ENCODE measurements at regions not wholly inside any gene's neighbourhood (a gene's known extent, or its start where the extent isn't known, plus 50 kb on each side); places are given as distances from the start of the nearest gene placed in this dataset.

DNA sequence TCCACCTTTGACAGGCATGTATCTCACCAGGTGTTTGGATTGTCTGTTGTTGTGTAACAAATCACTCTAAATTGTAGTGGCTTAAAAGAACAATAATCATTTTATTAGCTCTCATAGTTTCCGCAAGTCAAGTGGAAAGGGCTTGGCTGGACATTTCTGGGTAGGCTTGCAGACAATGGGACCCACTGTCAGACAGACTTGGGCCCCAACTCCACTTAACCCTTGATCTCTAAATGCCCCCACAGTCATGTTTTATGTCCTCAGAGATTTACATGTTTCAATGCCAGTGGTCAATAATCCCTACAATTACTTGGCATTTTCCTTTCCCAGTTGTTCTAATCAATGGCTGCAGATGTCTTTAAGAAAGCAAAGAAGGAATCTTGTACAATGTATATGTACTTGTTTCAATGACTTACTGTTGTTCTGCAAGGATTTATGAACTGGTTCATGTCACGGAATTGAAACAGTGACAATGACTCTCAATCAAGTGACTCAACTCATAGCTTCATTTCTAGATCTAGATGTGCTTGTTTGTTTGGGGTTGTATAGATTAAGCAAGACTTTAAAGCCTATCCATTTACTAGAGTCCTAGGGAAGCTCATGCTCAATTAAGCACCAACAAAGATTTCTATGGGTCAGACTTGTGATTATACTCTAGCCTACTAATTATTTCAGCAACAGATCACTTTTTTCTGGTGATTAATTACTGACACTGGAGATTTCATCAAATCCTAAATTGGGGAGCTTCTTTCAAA lies 510.1 kb upstream of the NBEA start:
- no peak for DNase-seq (ENCODE audit: low spot score)
- TF ChIP-seq, protein P1, sequence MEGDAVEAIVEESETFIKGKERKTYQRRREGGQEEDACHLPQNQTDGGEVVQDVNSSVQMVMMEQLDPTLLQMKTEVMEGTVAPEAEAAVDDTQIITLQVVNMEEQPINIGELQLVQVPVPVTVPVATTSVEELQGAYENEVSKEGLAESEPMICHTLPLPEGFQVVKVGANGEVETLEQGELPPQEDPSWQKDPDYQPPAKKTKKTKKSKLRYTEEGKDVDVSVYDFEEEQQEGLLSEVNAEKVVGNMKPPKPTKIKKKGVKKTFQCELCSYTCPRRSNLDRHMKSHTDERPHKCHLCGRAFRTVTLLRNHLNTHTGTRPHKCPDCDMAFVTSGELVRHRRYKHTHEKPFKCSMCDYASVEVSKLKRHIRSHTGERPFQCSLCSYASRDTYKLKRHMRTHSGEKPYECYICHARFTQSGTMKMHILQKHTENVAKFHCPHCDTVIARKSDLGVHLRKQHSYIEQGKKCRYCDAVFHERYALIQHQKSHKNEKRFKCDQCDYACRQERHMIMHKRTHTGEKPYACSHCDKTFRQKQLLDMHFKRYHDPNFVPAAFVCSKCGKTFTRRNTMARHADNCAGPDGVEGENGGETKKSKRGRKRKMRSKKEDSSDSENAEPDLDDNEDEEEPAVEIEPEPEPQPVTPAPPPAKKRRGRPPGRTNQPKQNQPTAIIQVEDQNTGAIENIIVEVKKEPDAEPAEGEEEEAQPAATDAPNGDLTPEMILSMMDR (IDR thresholded peaks at IDR 0.05; ENCODE audit: extremely low read depth, missing control alignments), result no peak

- DNase-seq (ENCODE audit: low spot score), result no peak
- TF ChIP-seq, protein P1 (IDR thresholded peaks at IDR 0.05; ENCODE audit: extremely low read depth, missing control alignments), result no peak
These were observed 506.7 kb upstream of the NBEA start for GRCh38 chr13:34435338-34435737.

DNA sequence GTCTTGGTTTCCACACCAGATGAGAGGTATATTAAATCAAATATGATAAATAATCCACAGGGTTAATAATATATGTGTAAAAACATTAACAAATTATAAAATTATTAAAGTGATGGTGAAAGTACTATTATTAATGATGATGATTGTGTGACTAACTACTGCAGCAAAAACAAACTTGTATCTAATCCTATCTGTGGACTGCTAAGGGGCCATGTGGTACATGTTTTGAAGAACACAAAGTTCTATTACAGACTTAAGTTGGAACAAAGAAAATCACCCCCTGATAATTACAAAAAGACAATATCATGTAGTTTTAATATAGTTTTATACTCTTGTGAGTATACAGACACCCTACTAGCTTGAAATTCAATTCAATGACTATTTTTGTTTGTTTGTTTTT lies 504.2 kb upstream of the NBEA start:
- TF ChIP-seq, protein P1 (IDR thresholded peaks at IDR 0.05; ENCODE audit: extremely low read depth, missing control alignments), result no peak
- no peak for DNase-seq (ENCODE audit: low spot score)

GRCh38 chr13:34452831-34453230 lies 489.2 kb upstream of the NBEA start:
- TF ChIP-seq, protein P1 (IDR thresholded peaks at IDR 0.05; ENCODE audit: extremely low read depth, missing control alignments), result no peak
- DNase-seq (ENCODE audit: low spot score), result no peak

- TF ChIP-seq, protein P1 (IDR thresholded peaks at IDR 0.05; ENCODE audit: extremely low read depth, missing control alignments), result no peak
- no peak for DNase-seq (ENCODE audit: low spot score)
These were observed 483.0 kb upstream of the NBEA start for GRCh38 chr13:34458756-34459715.

DNA sequence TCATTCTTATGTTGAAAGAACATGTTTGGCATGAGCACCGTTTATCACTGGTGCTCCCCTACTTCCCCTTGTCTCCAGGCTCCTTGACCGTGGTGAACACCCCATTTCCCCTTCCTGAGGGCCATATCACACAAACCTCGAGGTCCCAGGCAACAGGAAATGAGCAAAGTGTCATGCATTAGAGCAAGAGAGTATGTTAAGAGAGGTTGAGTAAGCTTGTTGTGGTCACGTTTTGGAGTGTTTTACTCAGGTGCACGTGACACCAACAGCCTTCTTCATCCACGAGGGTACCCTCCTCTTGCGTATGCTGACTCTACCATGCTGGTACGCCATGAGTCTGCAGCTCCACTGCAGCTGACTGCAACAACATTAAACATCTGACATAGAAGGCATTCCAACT lies 482.2 kb upstream of the NBEA start:
- TF ChIP-seq, protein P1 (IDR thresholded peaks at IDR 0.05; ENCODE audit: extremely low read depth, missing control alignments), result no peak
- no peak for DNase-seq (ENCODE audit: low spot score)

DNA sequence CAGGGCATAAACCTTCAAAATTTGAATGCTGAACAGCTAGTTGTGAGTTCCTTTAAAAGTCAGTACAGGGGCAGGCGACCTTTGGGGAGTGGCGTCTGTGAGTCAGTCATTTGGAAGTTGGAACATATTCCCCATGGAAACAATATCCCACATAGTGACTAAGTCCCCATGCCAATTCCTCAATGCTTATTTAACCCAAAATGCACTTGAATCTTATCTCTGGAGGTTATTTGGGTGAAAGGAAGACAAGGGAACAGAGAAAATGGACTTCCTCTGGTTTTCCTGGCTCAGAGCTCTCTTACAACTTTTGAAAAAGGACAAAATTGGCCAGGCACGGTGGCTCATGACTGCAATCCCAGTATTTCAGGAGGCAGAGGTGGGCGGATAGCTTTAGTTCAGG lies 479.2 kb upstream of the NBEA start:
- TF ChIP-seq, protein P1 (IDR thresholded peaks at IDR 0.05; ENCODE audit: extremely low read depth, missing control alignments), result no peak
- DNase-seq (ENCODE audit: low spot score), result no peak
